ENCODE measurements at regions not wholly inside any gene's neighbourhood (a gene's known extent, or its start where the extent isn't known, plus 50 kb on each side); places are given as distances from the start of the nearest gene placed in this dataset.

GRCh38 chr5:93886098-93886806, 144.9 kb upstream of the POU5F2 start:
- CTCF ChIA-PET, result interaction anchor here (0.8 kb wide), 1 partner anchor 8 kb away, joined by 4 read pairs; no protein-coding TSS in a partner anchor
- H3K9me3 ChIP-seq, result no peaks in the 10 kb centered on the region
- ATAC-seq (no peak), FAIRE-seq (no peak), DNase-seq (ENCODE audit: low read depth in 1 of 2, low spot score in 1 of 2) (no peak)
- TF ChIP-seq CBX8 (IDR thresholded peaks at IDR 0.05) (no peak), EHF (CRISPR knock-in tag; IDR thresholded peaks at IDR 0.05) (no peak), REST (IDR thresholded peaks at IDR 0.05) (no peak), HOXB13 (CRISPR knock-in tag; IDR thresholded peaks at IDR 0.05; ENCODE audit: low read depth) (no peak), RCOR1 (IDR thresholded peaks at IDR 0.05; ENCODE audit: low read depth, low read length) (no peak), JUNB (IDR thresholded peaks at IDR 0.05) (no peak), KDM1A (IDR thresholded peaks at IDR 0.05; ENCODE audit: low read depth) (no peak), RFX5 (IDR thresholded peaks at IDR 0.05) (no peak), HDAC2 (IDR thresholded peaks at IDR 0.05) (no peak), ZC3H11A (IDR thresholded peaks at IDR 0.05) (no peak), BHLHE40 (IDR thresholded peaks at IDR 0.05; ENCODE audit: low read depth, low read length) (no peak)
- H3K27ac ChIP-seq, result no peak overlapping the region
- H3K4me3 ChIP-seq, result no peak overlapping the region
- WGBS (ENCODE audit: missing lambda C conversion rate), result 92% methylated on average over 7 of the region's 7 CpGs
- H3K4me2 ChIP-seq, result no peak overlapping the region
- 0 out of 3 replicates have a peak, but pooled peaks cover 5% of the 10 kb centered on the region for H3K4me1 ChIP-seq
- POLR2A ChIA-PET, result no interaction called here

GRCh38 chr5:93884254-93884653, 142.9 kb upstream of the POU5F2 start:
- H3K4me1 ChIP-seq, result 0 out of 3 replicates have a peak, but pooled peaks cover 5% of the 10 kb centered on the region
- CTCF ChIA-PET, result interaction anchor here (1.9 kb wide), 1 partner anchor 11 kb away, joined by 4 read pairs; no protein-coding TSS in a partner anchor
- WGBS (ENCODE audit: missing lambda C conversion rate), result 89% methylated on average over 1 of the region's 1 CpG
- FAIRE-seq (no peak), DNase-seq (ENCODE audit: low read depth in 1 of 2, low spot score in 1 of 2) (no peak), ATAC-seq (no peak)
- no peaks in the 10 kb centered on the region for H3K9me3 ChIP-seq
- POLR2A ChIA-PET, result no interaction called here
- TF ChIP-seq JUN (IDR thresholded peaks at IDR 0.05) (no peak), EHMT2 (IDR thresholded peaks at IDR 0.05; ENCODE audit: low read depth) (no peak), CBX2 (IDR thresholded peaks at IDR 0.05; ENCODE audit: borderline replicate concordance, low read depth) (no peak), ZNF302 (CRISPR knock-in tag; IDR thresholded peaks at IDR 0.05) (no peak), RNF2 (IDR thresholded peaks at IDR 0.05; ENCODE audit: borderline replicate concordance, low read depth) (no peak), HDAC2 (IDR thresholded peaks at IDR 0.05) (no peak), FOSB (CRISPR knock-in tag; IDR thresholded peaks at IDR 0.05) (no peak), POLR2A (IDR thresholded peaks at IDR 0.05; ENCODE audit: low read length) (no peak), TFCP2L1 (CRISPR knock-in tag; IDR thresholded peaks at IDR 0.05) (no peak), KDM1A (IDR thresholded peaks at IDR 0.05; ENCODE audit: low read depth) (no peak), POLR2AphosphoS2 (conservative IDR thresholded peaks at IDR 0.05; ENCODE audit: low read length) (no peak), RARB (CRISPR knock-in tag; IDR thresholded peaks at IDR 0.05) (no peak), FOSL2 (IDR thresholded peaks at IDR 0.05) (no peak), FOSL2 (CRISPR knock-in tag; IDR thresholded peaks at IDR 0.05) (no peak), NPAS2 (CRISPR knock-in tag; IDR thresholded peaks at IDR 0.05; ENCODE audit: borderline replicate concordance) (no peak), HOXA7 (CRISPR knock-in tag; IDR thresholded peaks at IDR 0.05) (no peak)
- TF ChIP-seq, protein P1, sequence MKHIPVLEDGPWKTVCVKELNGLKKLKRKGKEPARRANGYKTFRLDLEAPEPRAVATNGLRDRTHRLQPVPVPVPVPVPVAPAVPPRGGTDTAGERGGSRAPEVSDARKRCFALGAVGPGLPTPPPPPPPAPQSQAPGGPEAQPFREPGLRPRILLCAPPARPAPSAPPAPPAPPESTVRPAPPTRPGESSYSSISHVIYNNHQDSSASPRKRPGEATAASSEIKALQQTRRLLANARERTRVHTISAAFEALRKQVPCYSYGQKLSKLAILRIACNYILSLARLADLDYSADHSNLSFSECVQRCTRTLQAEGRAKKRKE (CRISPR knock-in tag; IDR thresholded peaks at IDR 0.05; ENCODE audit: low read depth), result no peak
- TF ChIP-seq, protein P2, sequence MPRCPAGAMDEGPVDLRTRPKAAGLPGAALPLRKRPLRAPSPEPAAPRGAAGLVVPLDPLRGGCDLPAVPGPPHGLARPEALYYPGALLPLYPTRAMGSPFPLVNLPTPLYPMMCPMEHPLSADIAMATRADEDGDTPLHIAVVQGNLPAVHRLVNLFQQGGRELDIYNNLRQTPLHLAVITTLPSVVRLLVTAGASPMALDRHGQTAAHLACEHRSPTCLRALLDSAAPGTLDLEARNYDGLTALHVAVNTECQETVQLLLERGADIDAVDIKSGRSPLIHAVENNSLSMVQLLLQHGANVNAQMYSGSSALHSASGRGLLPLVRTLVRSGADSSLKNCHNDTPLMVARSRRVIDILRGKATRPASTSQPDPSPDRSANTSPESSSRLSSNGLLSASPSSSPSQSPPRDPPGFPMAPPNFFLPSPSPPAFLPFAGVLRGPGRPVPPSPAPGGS (IDR thresholded peaks at IDR 0.05), result no peak
- TF ChIP-seq, protein P3, sequence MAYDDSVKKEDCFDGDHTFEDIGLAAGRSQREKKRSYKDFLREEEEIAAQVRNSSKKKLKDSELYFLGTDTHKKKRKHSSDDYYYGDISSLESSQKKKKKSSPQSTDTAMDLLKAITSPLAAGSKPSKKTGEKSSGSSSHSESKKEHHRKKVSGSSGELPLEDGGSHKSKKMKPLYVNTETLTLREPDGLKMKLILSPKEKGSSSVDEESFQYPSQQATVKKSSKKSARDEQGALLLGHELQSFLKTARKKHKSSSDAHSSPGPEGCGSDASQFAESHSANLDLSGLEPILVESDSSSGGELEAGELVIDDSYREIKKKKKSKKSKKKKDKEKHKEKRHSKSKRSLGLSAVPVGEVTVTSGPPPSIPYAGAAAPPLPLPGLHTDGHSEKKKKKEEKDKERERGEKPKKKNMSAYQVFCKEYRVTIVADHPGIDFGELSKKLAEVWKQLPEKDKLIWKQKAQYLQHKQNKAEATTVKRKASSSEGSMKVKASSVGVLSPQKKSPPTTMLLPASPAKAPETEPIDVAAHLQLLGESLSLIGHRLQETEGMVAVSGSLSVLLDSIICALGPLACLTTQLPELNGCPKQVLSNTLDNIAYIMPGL (CRISPR knock-in tag; IDR thresholded peaks at IDR 0.05; ENCODE audit: borderline replicate concordance), result no peak
- TF ChIP-seq, protein P4, sequence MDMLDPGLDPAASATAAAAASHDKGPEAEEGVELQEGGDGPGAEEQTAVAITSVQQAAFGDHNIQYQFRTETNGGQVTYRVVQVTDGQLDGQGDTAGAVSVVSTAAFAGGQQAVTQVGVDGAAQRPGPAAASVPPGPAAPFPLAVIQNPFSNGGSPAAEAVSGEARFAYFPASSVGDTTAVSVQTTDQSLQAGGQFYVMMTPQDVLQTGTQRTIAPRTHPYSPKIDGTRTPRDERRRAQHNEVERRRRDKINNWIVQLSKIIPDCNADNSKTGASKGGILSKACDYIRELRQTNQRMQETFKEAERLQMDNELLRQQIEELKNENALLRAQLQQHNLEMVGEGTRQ (IDR thresholded peaks at IDR 0.05), result no peak
- H3K4me3 ChIP-seq, result no peak overlapping the region
- H3K27ac ChIP-seq, result no peak overlapping the region
- no peak overlapping the region for H3K4me2 ChIP-seq
